ENCODE measurements at regions not wholly inside any gene's neighbourhood (a gene's known extent, or its start where the extent isn't known, plus 50 kb on each side); places are given as distances from the start of the nearest gene placed in this dataset.
"Not testable (repeated sequence)": the region's sequence is repeated elsewhere in the genome, so short reads cannot be mapped to it uniquely, and the experiment has no call there.

DNA sequence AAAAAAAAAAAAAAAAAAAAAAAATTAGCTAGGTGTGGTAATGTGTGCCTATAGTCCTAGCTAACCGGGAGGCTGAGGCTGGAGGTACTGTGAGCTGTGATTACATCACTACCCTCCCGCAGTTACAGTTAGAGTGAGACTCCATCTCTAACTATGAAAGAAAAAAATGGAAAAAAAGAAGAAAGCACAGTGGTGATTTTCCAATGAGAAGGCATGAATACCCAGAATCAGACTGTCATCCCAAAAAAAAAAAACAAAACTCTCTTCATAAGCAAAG lies 269.9 kb upstream of the MKLN1 start:
- no peak for DNase-seq

DNA sequence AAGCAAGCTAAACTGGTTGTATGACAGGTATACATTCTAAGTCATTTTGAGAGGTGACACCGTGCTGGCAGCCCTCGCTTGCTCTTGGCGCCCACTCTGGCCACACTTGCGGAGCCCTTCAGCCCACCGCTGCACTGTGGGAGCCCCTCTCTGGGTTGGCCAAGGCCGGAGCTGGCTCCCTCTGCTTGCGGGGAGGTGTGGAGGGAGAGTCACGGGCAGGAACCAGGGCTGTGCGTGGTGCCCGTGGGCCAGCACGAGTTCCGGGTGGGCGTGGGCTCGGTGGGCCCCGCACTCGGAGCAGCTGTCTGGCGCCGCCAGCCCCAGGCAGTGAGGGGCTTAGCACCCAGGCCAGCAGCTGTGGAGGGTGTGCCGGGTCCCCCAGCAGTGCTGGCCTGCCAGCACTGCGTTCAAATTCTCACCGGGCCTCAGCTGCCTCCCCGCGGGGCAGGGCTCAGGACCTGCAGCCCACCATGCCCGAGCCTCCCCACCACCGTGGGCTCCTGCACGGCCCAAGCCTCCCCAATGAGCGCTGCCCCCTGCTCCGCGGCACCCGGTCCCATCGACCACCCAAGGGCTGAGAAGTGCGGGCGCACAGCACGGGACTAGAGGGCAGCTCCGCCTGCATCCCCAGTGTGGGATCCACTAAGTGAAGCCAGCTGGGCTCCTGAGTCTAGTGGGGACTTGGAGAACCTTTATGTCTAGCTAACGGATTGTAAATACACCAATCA lies 269.0 kb upstream of the MKLN1 start:
- not testable (repeated sequence) for DNase-seq

DNA sequence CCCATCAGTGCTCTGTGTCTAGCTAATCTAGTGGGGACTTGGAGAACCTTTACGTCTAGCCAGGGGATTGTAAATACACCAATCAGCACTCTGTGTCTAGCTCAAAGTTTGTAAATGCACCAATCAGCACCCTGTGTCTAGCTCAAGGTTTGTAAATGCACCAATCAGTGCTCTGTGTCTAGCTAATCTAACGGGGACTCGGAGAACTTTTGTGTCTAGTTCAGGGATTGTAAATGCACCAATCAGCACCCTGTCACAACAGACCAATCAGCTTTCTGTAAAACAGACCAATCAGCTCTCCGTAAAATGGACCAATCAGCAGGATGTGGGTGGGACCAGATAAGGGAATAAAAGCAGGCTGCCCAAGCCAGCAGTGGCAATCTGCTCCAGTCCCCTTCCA lies 268.3 kb upstream of the MKLN1 start:
- DNase-seq = not testable (repeated sequence)

DNA sequence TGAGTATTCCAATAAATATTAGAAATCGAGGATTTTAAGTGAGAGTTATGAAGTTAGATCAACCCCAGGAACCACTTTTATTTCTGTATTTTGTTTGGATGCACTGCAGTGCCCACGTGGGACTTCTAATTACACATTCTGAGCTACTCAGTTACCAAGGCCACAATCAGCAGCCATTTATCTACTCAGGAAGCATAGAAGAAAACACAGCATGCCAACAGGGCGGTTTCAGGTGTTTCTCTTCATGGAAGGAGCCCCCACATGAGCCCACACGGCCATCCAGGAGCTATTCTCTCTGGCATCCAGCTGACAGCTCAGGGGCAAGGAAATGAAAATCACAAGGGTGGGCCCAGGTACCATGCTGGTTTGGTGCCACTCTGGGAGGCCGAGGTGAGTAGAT lies 266.5 kb upstream of the MKLN1 start:
- DNase-seq = no peak

DNA sequence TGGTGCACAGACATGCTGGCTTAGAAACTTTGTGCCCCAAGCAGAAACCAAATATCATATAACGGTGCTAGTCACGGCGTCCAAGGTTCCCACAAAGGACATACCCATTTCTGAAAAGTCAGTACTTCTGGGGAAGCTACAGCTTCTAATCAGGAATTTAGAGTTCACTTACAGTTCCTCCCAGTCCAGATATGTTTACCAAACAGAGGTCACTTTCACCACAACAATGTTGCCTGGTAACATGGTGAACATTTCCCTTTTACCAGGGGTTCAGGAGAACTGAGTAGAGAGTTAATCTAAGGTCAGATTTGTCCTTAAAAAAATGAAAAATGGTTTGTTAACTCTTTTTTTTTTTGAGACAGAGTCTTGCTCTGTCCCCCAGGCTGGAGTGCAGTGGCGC lies 265.9 kb upstream of the MKLN1 start:
- DNase-seq = no peak

DNA sequence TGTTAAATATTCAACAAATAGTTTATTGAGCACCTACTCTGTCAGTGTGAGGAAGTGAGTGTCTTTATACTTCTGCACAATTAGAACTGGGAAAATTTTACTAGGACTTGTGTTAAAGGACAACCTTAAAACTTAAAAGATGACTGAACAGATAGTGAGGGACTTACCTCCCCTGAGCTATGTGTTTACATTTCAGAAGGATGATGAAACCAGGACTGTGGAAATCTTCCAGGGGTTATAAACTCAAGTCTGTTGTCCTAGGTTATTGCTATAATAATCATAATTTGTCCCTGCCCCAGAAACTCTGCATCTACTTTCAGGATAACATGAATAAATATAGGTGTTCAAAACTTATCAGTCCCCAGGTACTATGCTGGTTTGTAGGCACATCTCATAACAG lies 261.0 kb upstream of the MKLN1 start:
- no peak for DNase-seq

DNA sequence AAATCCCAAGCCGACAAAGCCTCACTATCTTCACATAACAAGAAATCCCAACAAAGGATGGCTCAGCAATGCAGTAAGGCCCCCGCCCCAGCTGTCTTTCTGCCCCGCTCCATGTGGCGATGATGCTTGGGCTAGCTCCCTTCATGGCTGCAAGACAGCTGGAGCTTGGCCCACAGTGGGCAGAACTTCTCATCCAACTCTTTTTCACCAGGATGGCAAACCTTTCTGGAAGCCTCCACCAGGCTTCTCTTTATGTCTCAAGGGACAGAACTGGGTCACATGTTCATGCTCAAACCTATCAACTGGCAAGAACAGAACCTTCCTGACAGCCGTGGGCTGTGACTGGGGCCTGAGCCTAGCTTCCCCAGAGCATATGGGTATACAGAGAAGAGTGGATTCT lies 260.5 kb upstream of the MKLN1 start:
- DNase-seq = no peak

DNA sequence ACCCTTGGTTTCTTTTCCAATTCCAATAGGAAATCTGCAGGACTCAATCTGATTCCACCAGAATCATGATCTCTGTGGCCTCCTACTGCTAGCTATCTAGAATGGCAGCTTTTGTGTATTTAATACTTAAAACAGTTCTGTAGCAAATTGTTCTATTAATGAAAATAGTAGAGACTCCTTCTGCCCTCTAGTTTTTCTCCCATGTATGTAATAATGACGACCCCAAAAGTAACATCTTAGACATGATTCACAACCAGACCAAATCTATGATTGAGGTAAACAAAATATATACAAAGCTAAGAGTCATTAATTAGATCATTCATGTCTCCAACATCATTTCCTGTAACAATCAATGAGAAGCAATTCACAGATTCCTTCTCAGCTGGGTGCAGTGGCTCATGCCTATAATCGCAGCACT lies 259.1 kb upstream of the MKLN1 start:
- no peak for DNase-seq

DNA sequence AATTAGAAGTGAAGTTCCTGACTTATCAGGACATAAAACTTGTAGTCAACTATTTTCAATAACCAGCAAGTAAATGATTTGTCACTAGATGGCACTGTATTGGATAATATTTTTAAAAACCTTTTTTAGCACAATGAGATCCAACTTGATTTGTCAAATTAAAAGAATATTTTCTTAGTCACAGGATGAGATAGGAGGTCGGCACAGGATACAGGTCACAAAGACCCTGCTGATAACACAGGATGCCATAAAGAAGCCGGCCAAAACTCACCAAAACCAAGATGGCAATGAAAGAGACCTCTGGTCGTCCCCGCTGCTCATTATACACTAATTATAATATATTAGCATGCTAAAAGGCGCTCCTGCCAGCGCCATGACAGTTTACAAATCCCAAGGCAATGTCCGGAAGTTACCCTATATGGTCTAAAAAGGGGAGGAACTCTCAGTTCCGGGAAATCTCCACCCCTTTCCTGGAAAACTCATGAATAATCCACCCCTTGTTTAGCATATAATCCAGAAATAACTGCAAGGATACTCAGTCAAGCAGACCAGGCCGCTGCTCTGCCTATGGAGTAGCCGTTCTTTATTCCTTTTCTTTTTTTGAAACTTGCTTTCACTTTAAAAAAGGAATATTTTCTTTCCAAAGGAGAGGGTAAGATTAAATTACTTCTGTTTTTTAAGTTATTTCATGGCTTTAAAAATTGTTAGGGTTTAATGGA lies 255.7 kb upstream of the MKLN1 start:
- no peak for DNase-seq

DNA sequence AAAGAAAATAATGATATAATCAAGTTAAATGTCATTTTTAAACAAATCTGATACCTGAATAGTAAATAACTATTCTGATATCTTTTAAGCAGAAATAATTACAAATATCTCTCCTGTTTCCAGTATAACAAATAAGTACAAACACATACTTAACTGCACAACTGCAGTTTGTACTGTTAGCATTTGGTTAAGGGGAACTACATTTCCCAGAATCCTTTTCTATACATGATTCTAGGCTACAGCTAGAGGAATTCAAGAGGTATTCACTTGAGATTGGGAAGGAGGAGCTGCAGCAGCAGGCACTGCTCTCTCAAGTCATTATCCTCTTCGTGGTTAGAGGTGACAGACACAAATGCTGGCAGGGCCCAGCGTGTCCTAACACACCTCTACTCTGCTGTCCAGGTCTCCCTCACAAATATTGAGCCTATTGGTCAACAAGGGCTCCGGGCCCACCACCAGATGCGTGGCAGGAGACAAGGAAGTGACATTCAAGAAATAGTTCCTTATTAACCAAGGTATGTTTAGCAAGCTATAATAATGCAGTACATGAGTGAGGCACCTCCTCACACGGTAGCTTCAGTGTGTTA lies 255.1 kb upstream of the MKLN1 start:
- DNase-seq = no peak

DNA sequence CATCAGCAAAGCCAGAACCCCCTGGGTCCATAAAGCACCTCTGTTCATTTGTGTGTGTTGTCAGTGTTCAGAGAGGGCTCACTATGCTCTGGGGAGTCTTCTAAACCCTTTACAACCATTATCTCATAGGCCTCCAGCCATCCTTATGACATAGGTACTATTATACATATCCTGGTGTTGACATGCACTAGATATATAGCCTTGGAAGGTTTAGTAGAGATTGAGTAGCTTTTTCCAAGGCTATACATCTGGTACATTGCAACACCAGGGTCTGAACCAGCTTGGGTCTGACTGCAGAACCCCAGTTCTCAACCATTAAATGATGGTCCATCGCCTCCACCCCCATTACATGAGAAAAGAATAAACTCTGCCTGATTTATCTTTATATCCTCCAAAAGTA lies 253.6 kb upstream of the MKLN1 start:
- no peak for DNase-seq

DNA sequence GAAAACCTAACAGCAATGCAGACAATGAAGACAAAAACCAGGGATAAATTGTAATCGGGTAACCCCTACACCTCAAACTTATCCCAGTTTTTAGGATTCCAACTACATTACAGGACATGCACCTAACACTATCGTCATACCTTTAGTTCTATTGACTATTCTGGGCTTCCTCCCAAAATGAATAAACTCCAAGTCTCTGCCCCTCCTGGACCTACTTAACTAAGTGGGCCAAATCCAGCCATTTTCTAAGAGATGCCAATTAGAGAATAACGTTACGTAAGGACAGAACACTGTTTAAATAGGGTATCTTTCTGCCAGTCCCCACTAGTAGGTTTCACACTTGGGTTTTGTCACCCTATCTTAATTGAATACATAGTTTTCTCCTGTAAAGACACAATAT lies 253.1 kb upstream of the MKLN1 start:
- DNase-seq = no peak

DNA sequence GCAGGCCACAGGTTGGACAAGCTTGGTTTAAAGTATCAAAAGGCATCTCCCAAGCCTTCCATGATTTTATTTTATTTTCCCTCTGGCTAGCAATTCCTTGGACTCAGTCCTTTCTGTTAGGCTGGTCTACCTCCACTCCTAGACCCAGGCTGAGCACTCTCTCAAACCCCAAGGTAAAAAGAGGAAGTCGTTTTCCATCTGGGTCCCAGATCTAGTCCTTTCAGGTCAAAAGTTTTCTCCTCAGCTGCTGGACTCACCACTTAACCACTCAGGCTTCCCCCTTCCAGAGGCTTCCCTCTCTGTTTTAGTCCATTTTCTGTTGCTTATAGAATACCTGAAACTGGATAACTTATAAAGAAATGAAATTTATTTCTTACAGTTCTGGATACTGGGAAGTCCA lies 252.3 kb upstream of the MKLN1 start:
- no peak for DNase-seq

DNA sequence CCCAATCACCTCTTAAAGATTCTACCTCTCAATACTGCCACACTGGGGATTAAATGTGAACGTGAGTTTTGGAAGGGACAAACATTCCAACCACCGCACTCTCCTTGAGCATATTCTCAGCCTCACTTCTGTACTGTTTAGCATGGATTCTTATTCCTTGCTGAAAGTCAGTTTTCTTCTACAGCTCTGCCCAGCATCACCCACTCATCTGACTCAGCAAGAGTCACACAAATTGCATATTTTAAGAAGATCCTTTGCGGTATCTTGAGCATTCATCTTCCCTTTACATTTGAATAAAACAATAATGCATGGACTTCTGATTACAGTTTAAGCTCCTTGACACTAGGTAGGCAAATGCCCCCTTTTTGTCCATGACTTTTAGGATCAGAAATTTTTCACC lies 251.6 kb upstream of the MKLN1 start:
- no peak for DNase-seq

DNA sequence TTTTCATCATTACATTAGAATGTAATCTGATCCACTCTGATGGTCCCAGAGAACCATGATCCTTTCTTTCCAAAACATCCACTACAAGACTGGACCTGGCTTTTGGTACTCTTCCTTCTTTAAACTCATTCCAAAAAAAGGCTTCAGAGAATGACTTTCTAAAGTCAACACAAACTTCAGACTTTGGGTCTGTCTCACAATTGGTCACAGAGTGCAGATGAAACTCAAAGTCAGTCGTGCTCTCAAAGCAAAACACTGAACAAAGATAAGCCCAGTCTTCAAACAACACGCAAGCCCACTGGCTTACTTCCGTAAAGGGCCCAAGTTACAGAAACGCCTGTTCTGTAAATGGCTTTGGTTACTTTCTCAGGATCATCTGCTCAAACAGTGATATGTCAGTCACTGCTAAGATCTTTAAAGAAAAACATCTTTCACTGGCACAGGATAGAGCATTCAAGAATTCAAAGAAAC lies 250.9 kb upstream of the MKLN1 start:
- DNase-seq = no peak

DNA sequence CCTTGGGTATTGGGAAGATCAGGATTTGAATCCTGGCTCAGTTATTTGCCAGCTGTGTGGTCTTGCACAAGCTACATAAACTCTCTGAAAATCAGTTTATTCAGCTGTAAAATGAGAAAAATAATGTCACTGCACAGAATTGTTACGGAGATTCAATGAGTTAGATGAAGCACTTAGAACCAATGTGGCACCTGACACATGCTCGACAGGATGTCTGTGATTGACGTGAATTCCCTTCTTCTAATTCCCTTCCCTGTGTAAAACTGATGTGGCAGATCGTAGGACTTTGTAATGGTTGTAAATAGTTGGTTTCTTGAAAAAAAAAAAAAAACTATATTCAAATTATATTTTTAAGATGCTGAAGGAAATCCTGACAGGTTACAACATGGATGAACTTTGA lies 249.9 kb upstream of the MKLN1 start:
- no peak for DNase-seq

DNA sequence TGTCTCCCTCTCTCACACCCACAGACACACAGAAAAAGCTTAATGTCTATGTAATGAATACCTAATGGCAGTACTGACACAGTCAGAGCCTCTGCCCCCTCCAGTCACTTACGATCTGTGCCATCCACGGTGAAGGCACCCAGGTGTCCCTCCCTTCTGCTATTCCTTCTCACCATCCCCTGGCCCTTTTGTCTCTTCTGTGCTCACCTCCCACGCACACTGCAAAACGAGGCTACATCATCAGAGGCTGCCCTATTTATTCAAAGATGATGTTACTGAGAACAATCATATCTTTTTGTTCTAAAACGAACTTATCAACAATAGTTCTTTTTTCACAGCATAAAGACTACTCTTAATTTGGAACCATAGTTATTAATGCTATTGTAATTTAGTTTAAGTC lies 246.9 kb upstream of the MKLN1 start:
- DNase-seq = no peak

DNA sequence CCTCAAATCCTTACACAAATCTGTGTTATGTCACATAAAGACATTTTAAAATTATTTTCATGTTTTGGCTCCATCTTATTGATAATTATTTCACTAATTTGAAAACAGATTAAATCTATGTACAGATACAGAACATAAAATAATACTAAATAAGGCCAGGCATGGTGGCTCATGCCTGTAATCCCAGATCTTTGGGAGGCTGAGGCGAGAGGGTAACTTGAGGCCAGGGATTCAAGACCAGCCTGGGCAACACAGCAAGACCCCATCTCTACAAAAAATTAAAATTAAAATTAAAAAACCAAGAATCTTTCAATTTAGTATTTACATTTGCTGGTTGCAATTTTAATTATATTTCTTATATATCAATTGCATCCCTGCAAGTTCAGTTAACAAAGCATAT lies 246.4 kb upstream of the MKLN1 start:
- DNase-seq = no peak

DNA sequence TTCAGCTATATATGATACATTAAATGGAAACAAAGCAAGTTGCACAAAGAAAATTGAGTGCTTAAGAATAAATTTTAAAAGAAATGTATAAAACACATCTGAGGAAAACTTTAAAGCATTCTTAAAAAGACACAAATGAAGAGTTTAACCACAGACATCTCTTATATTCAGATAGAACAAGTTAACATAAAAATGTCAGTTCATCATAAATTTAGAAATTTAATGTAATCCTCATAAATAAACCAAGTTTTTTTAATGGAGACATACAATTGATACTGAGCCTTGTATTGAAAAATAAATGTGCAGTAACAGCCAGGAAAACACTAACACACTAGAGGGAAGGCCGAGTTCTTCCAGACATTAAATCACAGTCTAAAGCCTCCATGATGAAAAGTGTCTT lies 243.9 kb upstream of the MKLN1 start:
- DNase-seq = no peak

DNA sequence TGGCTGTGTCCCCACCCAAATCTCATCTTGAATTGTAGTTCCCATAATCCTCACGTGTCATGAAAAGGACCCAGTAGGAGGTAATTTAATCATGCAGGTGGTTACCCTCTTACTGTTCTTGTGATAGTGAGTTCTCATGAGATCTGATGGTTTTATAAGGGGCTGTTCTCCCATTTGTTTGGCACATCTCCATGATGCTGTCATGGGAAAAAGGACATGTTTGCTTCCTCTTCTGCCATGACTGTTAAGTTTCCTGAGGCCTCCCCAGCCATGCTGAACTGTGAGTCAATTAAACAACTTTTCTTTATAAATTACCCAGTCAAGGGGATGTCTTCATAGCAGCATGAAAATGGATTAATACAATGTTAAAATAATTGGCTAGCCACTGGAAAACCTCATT lies 243.3 kb upstream of the MKLN1 start:
- DNase-seq = not testable (repeated sequence)

DNA sequence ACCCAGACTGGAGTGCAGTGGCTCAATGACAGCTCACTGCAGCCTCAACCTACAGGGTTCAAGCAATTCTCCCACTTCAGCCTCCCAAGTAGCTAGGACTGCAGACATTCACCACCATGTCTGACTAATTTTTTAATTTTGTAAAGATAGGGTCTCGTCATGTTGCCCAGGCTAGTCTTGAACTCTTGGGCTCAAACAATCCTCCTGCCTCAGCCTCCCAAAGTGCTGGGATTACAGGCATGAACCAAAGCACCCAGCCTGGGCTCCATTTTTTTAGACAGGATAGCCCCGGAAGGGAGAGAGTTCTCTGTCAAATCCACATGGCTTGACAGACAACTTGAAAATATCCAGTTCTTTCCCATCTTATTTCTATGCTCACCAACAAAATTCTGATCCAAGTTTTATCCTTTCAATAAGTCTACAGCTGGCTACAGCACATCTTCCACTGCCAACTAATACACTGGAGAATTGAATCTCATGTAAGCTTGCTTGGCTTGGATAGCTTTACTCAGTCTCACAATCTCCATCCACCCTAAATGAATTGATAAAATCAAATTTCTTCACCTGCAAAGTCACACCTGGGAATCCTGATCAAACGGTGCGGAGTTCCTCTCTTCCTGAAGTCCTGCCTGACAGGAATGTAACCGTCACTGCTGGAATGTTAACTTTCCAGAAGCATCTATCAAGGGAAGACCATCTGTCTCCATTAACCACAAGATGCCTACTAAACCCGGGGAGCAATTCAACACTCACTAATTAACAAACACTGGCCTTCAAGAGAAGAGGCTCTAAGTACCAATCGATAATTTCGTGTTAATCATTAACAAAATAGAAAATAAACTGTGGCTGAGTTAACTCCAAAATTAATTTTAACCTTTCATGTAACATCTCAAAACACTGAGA lies 239.7 kb upstream of the MKLN1 start:
- DNase-seq = no peak

DNA sequence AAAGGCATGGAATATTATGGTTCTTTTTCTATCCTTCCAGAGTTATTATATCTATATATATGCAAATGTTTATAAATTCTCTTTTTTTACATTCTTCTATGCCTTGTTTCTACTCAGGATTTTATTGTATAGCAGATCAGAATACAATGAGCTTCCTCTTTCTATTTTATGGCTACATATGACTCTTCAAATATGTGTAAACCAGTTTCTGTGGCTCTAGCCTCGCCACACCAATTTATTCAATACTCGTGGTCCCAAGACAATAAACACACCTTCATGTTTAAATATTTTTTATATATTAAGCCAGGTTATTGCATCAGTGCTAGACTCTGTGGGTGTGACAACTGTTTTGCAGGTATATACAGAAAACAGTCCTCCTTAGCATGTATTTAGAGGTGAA lies 237.5 kb upstream of the MKLN1 start:
- DNase-seq = no peak

DNA sequence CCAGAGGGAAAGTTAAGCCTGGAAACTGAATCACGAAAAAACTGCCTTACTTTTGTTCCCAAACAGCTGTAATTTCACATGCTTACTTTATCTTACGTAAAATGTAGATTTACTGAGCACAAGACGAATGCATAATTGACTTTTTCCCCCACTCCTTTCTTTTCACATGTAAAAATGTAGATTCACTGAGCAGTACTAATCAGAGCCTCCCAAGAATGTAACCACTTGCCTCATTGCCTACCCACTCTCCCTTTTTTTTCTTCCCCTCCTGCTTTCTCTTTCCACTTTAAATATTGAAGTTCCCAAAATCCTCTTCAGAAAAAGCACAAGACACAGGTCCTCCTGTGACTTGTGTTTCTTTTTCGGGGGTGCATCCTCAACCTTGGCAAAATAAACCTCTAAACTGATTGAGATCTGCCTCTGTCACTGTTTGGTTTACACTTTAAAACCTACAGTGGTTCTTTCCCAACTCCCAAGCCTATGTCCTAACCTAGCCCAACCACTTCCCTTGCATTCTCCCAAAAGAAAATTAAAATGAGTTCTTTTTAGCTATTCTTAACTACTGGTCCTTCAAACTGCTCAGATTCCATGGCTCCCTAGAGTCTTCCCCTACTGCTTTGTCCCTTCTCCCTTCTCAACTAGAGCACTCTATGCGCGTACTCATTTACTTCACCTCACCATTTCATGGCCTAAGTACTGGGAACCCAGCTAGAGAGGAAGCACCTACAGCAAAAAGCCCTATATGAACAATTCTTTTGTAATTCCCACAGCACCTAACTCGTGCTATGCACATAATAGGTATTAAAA lies 236.6 kb upstream of the MKLN1 start:
- DNase-seq = no peak
